MM.1S (cell line): ENCODE measurements at regions not wholly inside any gene's neighbourhood (a gene's known extent, or its start where the extent isn't known, plus 50 kb on each side); places are given as distances from the start of the nearest gene placed in this dataset.

Source experiments
- DNase-seq: peaks from one replicate; pipeline ENCODE4 v3.0.0-alpha.2; 2015
- H2AFZ ChIP-seq: fragments of 300-600 bp; sonication (generic); 2 replicates; pipeline ENCODE4 v1.6.0; 2016; ENCODE audit warnings: antibody characterized with exemption, low read length
- H3F3A ChIP-seq: fragments of 300-600 bp; sonication (generic); 2 replicates; pipeline ENCODE4 v1.6.1; 2016; ENCODE audit warnings: mild to moderate bottlenecking, antibody characterized with exemption, low read length, moderate library complexity, mixed read lengths; ENCODE audit not compliant: insufficient read depth
- H3K27ac ChIP-seq: fragments of 300-600 bp; sonication (generic); 2 replicates; pipeline ENCODE4 v1.5.1; 2016; ENCODE audit warnings: mild to moderate bottlenecking, low read length
- H3K27me3 ChIP-seq: fragments of 300-600 bp; sonication (generic); replicated peaks from 2 replicates; pipeline ENCODE4 v1.6.0; 2016; ENCODE audit warnings: low read length; ENCODE audit not compliant: insufficient read depth
- H3K36me3 ChIP-seq: fragments of 300-600 bp; sonication (generic); replicated peaks from 2 replicates; pipeline ENCODE4 v1.6.1; 2016; ENCODE audit warnings: mild to moderate bottlenecking, low read length, mixed read lengths; ENCODE audit not compliant: insufficient read depth
- H3K4me1 ChIP-seq: fragments of 300-600 bp; sonication (generic); 2 replicates; pipeline ENCODE4 v1.6.1; 2016; ENCODE audit warnings: low read length, mixed read lengths
- H3K4me2 ChIP-seq: fragments of 300-600 bp; sonication (generic); 2 replicates; pipeline ENCODE4 v1.6.0; 2016; ENCODE audit warnings: low read depth, low read length
- H3K4me3 ChIP-seq: fragments of 300-600 bp; sonication (generic); 2 replicates; pipeline ENCODE4 v1.5.1; 2016; ENCODE audit warnings: low read length, mixed read lengths
- H3K79me2 ChIP-seq: fragments of 300-600 bp; sonication (generic); 2 replicates; pipeline ENCODE4 v1.6.1; 2016; ENCODE audit warnings: mixed run types, low read length, mixed read lengths
- H3K9ac ChIP-seq: fragments of 300-600 bp; sonication (generic); 2 replicates; pipeline ENCODE4 v1.6.1; 2016; ENCODE audit warnings: low read length, mixed read lengths
- H3K9me2 ChIP-seq: fragments of 300-600 bp; sonication (generic); replicated peaks from 2 replicates; pipeline ENCODE4 v1.6.1; 2016; ENCODE audit warnings: mild to moderate bottlenecking, low read length, mixed read lengths; ENCODE audit not compliant: insufficient read depth
- H3K9me3 ChIP-seq: fragments of 300-600 bp; sonication (generic); replicated peaks from 2 replicates; pipeline ENCODE4 v1.6.1; 2016; ENCODE audit warnings: mild to moderate bottlenecking, low read length, mixed read lengths; ENCODE audit not compliant: insufficient read depth
- H4K20me1 ChIP-seq: fragments of 300-600 bp; sonication (generic); 2 replicates; pipeline ENCODE4 v1.6.1; 2016; ENCODE audit warnings: mild to moderate bottlenecking, low read length, moderate library complexity, mixed read lengths; ENCODE audit not compliant: insufficient read depth
- EZH2 ChIP-seq: fragments of 300-600 bp; sonication (generic); optimal IDR thresholded peaks from 2 replicates; pipeline ENCODE3; 2017; ENCODE audit warnings: low read depth, mild to moderate bottlenecking, antibody characterized with exemption, low read length, mixed read lengths
- EZH2phosphoT487 ChIP-seq: fragments of 300-600 bp; sonication (generic); IDR thresholded peaks from 2 replicates; pipeline ENCODE4 v1.6.1; 2018; ENCODE audit warnings: antibody characterized with exemption, low read length
- TF ChIP-seq, protein P1 (sequence below): fragments of 300-600 bp; sonication (generic); IDR thresholded peaks from 2 replicates; pipeline ENCODE4 v1.5.1; 2016; ENCODE audit warnings: antibody characterized with exemption, low read length, mixed read lengths

- Histone ChIP-seq H3K4me1 (no peaks in the 10 kb centered on the region), H3K9ac (no peak overlapping the region), H3K27me3 (no peaks in the 10 kb centered on the region), H3K4me2 (no peak overlapping the region), H3F3A (no peaks in the 10 kb centered on the region), H2AFZ (no peak overlapping the region), H4K20me1 (no peaks in the 10 kb centered on the region), H3K36me3 (no peaks in the 10 kb centered on the region), H3K79me2 (no peaks in the 10 kb centered on the region), H3K27ac (no peak overlapping the region), H3K9me3 (no peaks in the 10 kb centered on the region), H3K9me2 (no peaks in the 10 kb centered on the region), H3K4me3 (no peak overlapping the region)
- no peak for DNase-seq
- TF ChIP-seq EZH2: no peak
- TF ChIP-seq EZH2phosphoT487: no peak
- TF ChIP-seq, protein P1, sequence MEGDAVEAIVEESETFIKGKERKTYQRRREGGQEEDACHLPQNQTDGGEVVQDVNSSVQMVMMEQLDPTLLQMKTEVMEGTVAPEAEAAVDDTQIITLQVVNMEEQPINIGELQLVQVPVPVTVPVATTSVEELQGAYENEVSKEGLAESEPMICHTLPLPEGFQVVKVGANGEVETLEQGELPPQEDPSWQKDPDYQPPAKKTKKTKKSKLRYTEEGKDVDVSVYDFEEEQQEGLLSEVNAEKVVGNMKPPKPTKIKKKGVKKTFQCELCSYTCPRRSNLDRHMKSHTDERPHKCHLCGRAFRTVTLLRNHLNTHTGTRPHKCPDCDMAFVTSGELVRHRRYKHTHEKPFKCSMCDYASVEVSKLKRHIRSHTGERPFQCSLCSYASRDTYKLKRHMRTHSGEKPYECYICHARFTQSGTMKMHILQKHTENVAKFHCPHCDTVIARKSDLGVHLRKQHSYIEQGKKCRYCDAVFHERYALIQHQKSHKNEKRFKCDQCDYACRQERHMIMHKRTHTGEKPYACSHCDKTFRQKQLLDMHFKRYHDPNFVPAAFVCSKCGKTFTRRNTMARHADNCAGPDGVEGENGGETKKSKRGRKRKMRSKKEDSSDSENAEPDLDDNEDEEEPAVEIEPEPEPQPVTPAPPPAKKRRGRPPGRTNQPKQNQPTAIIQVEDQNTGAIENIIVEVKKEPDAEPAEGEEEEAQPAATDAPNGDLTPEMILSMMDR: no peak
Measured at GRCh38 chr15:35720019-35720418, 174.1 kb upstream of the DPH6 start.

GRCh38 chr15:35720984-35721383, 175.0 kb upstream of the DPH6 start:
- TF ChIP-seq EZH2phosphoT487: no peak
- TF ChIP-seq, protein P1: no peak
- TF ChIP-seq EZH2: no peak
- H3K9ac ChIP-seq: no peak overlapping the region
- no peaks in the 10 kb centered on the region for H4K20me1 ChIP-seq
- no peak overlapping the region for H2AFZ ChIP-seq
- no peaks in the 10 kb centered on the region for H3K4me1 ChIP-seq
- no peaks in the 10 kb centered on the region for H3K27me3 ChIP-seq
- H3K36me3 ChIP-seq: no peaks in the 10 kb centered on the region
- no peak overlapping the region for H3K27ac ChIP-seq
- no peak overlapping the region for H3K4me3 ChIP-seq
- no peaks in the 10 kb centered on the region for H3K9me2 ChIP-seq
- no peaks in the 10 kb centered on the region for H3K9me3 ChIP-seq
- DNase-seq: no peak
- H3K79me2 ChIP-seq: no peaks in the 10 kb centered on the region
- H3K4me2 ChIP-seq: no peak overlapping the region
- H3F3A ChIP-seq: no peaks in the 10 kb centered on the region

- H3K9ac ChIP-seq: no peak overlapping the region
- no peaks in the 10 kb centered on the region for H3K9me3 ChIP-seq
- TF ChIP-seq, protein P1: no peak
- no peak for TF ChIP-seq EZH2
- no peak for TF ChIP-seq EZH2phosphoT487
- no peaks in the 10 kb centered on the region for H3K4me1 ChIP-seq
- no peaks in the 10 kb centered on the region for H3K9me2 ChIP-seq
- H2AFZ ChIP-seq: no peak overlapping the region
- H3K36me3 ChIP-seq: no peaks in the 10 kb centered on the region
- DNase-seq: no peak
- no peaks in the 10 kb centered on the region for H3K27me3 ChIP-seq
- no peaks in the 10 kb centered on the region for H3F3A ChIP-seq
- no peak overlapping the region for H3K27ac ChIP-seq
- no peak overlapping the region for H3K4me3 ChIP-seq
- H3K4me2 ChIP-seq: no peak overlapping the region
- H4K20me1 ChIP-seq: no peaks in the 10 kb centered on the region
- H3K79me2 ChIP-seq: no peaks in the 10 kb centered on the region
Measured at GRCh38 chr15:35721751-35722150, 175.8 kb upstream of the DPH6 start.
